K562 (cell line): ENCODE measurements at regions not wholly inside any gene's neighbourhood (a gene's known extent, or its start where the extent isn't known, plus 50 kb on each side); places are given as distances from the start of the nearest gene placed in this dataset.

Experiments
- ATAC-seq: fragments of 200-7000 bp; cut with Tn5 transposase; 3 replicates; pipeline ENCODE4 v1.9.1; 2020; ENCODE audit warnings: moderate library complexity
- BruUV-seq: library from RNA; stranded (reverse); fragments of 400-500 nt; replicated peaks from 2 replicates; lab custom pipeline; 2021; lab: Mats Ljungman, UMichigan
- CTCF ChIA-PET: fragments of 300-600 bp; formaldehyde crosslinking; extraction: SDS; loops from one replicate; lab custom pipeline; 2021; ENCODE audit warnings: low intra/inter-chr PET ratio; lab: Yijun Ruan, JAX
- POLR2A ChIA-PET: fragments of 300-600, 350-650 bp; sonication (Branson Sonifier 250); formaldehyde crosslinking; extraction: SDS; loops from one replicate; lab custom pipeline; 2021; ENCODE audit warnings: antibody characterized with exemption, inconsistent platforms; lab: Yijun Ruan, JAX
- DNase-seq, 4 experiments: peaks; one replicate each; pipeline versions ENCODE4 v3.0.0 to v3.0.0-alpha.2; 2011 to 2018; ENCODE audit warnings: low spot score in 3 of 4, mixed read lengths in 3 of 4; ENCODE audit errors: extremely low read depth in 1 of 4
- FAIRE-seq: peaks from 2 replicates; lab custom pipeline; 2011; peaks lifted over from hg19 to GRCh38; lab: Jason Lieb, UNC
- H2AFZ ChIP-seq: 2 replicates; pipeline ENCODE4 v1.6.0; 2011; ENCODE audit warnings: low read depth, low read length, control low read depth, inconsistent platforms
- H3K27ac ChIP-seq: fragments of 200-600 bp; 3 replicates; pipeline ENCODE4 v1.8.0; 2011; ENCODE audit warnings: low read depth, mild to moderate bottlenecking, control low read depth, inconsistent platforms, low read length, moderate library complexity, mixed read lengths; ENCODE audit errors: extremely low read depth
- H3K27me3 ChIP-seq, 2 experiments: fragments of 300-600 bp in 1 of 2; 2 replicates in 1 of 2; 3 replicates in 1 of 2; pipeline versions ENCODE4 v1.6.0 to v1.8.0; 2011; ENCODE audit warnings: inconsistent platforms in 2 of 2, low read length in 2 of 2, mild to moderate bottlenecking in 1 of 2, mixed read lengths in 1 of 2, moderate library complexity in 1 of 2; ENCODE audit not compliant: control insufficient read depth in 2 of 2, insufficient read depth in 2 of 2
- H3K36me3 ChIP-seq: fragments of 300-600 bp; 3 replicates; pipeline ENCODE4 v1.8.0; 2011; ENCODE audit warnings: mild to moderate bottlenecking, low read length, inconsistent platforms; ENCODE audit not compliant: control insufficient read depth, insufficient read depth
- H3K4me1 ChIP-seq, 2 experiments: fragments of 200-600 bp in 1 of 2; replicated peaks in 1 of 2; 2 replicates in 1 of 2; 3 replicates in 1 of 2; pipeline versions ENCODE4 v1.5.1 to v1.8.0; 2011; ENCODE audit warnings: inconsistent platforms in 2 of 2, low read length in 2 of 2, mild to moderate bottlenecking in 1 of 2, mixed read lengths in 1 of 2, moderate library complexity in 1 of 2; ENCODE audit not compliant: control insufficient read depth in 2 of 2, insufficient read depth in 2 of 2
- H3K4me2 ChIP-seq: 2 replicates; pipeline ENCODE4 v1.6.1; 2011; ENCODE audit warnings: low read length, control low read depth, inconsistent platforms, mixed read lengths; ENCODE audit not compliant: insufficient read depth
- H3K4me3 ChIP-seq: fragments of 200-600 bp; sonication (generic), shearing (Covaris generic); 2 replicates; pipeline ENCODE4 v1.5.1; 2016; ENCODE audit warnings: control low read depth, inconsistent platforms
- H3K79me2 ChIP-seq: fragments of 200-600 bp; 3 replicates; pipeline ENCODE4 v1.8.0; 2011; ENCODE audit warnings: low read length, inconsistent platforms; ENCODE audit not compliant: control insufficient read depth, insufficient read depth
- H3K9ac ChIP-seq, 2 experiments: 2 replicates each; pipeline versions ENCODE4 v1.6.0 to v1.6.1; 2011; ENCODE audit warnings: low read depth in 2 of 2, low read length in 2 of 2, control low read depth in 1 of 2, inconsistent platforms in 1 of 2, mild to moderate bottlenecking in 1 of 2, mixed read lengths in 1 of 2; ENCODE audit not compliant: insufficient read depth in 1 of 2
- H3K9me1 ChIP-seq: one replicate; pipeline ENCODE4 v1.6.0; 2011; ENCODE audit warnings: inconsistent platforms, mild to moderate bottlenecking, low read length, moderate library complexity; ENCODE audit not compliant: control insufficient read depth, insufficient read depth
- H3K9me3 ChIP-seq: replicated peaks from 2 replicates; pipeline ENCODE4 v1.5.1; 2011; ENCODE audit warnings: low read depth, low read length, inconsistent platforms; ENCODE audit not compliant: control insufficient read depth, insufficient read depth
- H4K20me1 ChIP-seq: replicated peaks from 2 replicates; pipeline ENCODE4 v1.6.1; 2011; ENCODE audit warnings: low read length, inconsistent platforms, mixed read lengths; ENCODE audit not compliant: control insufficient read depth, insufficient read depth
- ARID3A ChIP-seq: IDR thresholded peaks from 2 replicates; pipeline ENCODE4 v1.6.1; 2012; ENCODE audit warnings: low read depth, low read length, improper control_type of control experiment, borderline replicate concordance
- CTBP1 ChIP-seq: fragments of 450-650 bp; IDR thresholded peaks from 2 replicates; pipeline ENCODE4 v1.6.1; 2016; ENCODE audit warnings: borderline replicate concordance
- E2F3 ChIP-seq: fragments of 250-450 bp; sonication (Bioruptor Pico); IDR thresholded peaks from 2 replicates; pipeline ENCODE4 v1.4.0; 2020; ENCODE audit warnings: mild to moderate bottlenecking
- NFRKB ChIP-seq: fragments of 450-650 bp; IDR thresholded peaks from 2 replicates; pipeline ENCODE4 v1.6.1; 2016; ENCODE audit warnings: low read depth
- RBM39 ChIP-seq: fragments of 200-400 bp; formaldehyde crosslinking; optimal IDR thresholded peaks from 2 replicates; pipeline ENCODE3; 2018; ENCODE audit warnings: low read depth, low read length
- SAFB ChIP-seq: fragments of 200-400 bp; formaldehyde crosslinking; IDR thresholded peaks from 2 replicates; pipeline ENCODE4 v1.6.1; 2017; ENCODE audit warnings: low read depth, low read length, borderline replicate concordance
- SRSF9 ChIP-seq: fragments of 200-400 bp; formaldehyde crosslinking; IDR thresholded peaks from 2 replicates; pipeline ENCODE4 v1.6.1; 2017; ENCODE audit warnings: low read depth, low read length, borderline replicate concordance
- ZFP91 ChIP-seq: sonication (generic); formaldehyde crosslinking; IDR thresholded peaks from 2 replicates; pipeline ENCODE4 v1.8.0; 2022; ENCODE audit warnings: mild to moderate bottlenecking, missing genetic modification reagents
- ZNF518B ChIP-seq: fragments of 250-450 bp; sonication (Bioruptor Pico); IDR thresholded peaks from 2 replicates; pipeline ENCODE4 v1.5.0; 2021; ENCODE audit warnings: mild to moderate bottlenecking, moderate library complexity
- WGBS: fragments of 100-300 bp; shearing (Covaris generic); methylation state at CpG from one replicate; pipeline ENCODE4 v1.1.6; 2016; ENCODE audit warnings: low coverage, mixed read lengths; ENCODE audit not compliant: insufficient coverage; ENCODE audit errors: missing lambda C conversion rate; 5-methylcytosine and 5-hydroxymethylcytosine counted together
- in situ Hi-C: fragments of 300-500 bp; cut with MboI; formaldehyde crosslinking; loops from 4 replicates; pipeline ENCODE4 v1.15.0; 2018; ENCODE audit warnings: inconsistent platforms, mixed read lengths
- intact Hi-C: fragments of 100-400 bp; cut with micrococcal nuclease; formaldehyde crosslinking; loops from 2 replicates; pipeline ENCODE4 v1.14.2; 2022
- TF ChIP-seq, protein P1 (sequence below): sonication (generic); formaldehyde crosslinking; IDR thresholded peaks from 2 replicates; pipeline ENCODE4 v1.8.1; 2023; ENCODE audit warnings: mild to moderate bottlenecking, missing genetic modification reagents
- TF ChIP-seq, protein P2 (sequence below), 2 experiments: IDR thresholded peaks in 1 of 2; conservative IDR thresholded peaks in 1 of 2; 2 replicates each; pipeline ENCODE4 v1.6.1; 2016; ENCODE audit warnings: low read depth in 2 of 2, mild to moderate bottlenecking in 1 of 2, missing compliant biosample characterization in 1 of 2, missing genetic modification characterization in 1 of 2, moderate library complexity in 1 of 2

DNA sequence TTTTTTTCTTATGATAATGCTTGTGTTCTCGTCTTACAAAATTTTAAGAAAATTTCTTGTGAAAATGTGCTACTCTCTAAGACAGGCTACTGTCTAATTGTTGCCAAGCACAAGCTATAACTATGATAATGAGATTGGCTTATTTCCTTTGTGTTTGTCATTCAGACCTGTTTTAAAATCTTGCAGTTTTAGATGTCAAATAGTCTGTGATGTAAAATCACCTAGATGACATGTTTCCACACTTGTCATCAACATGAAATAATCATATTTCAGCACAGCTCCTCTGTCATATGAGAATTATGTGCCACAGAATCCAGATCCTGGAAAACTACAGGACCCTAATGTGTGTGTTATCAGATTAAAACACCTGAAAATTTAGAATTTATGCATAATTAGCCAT, 539.7 kb downstream of the USP25 start:
- Histone ChIP-seq H3K4me1 (no peaks in the 10 kb centered on the region), H3K4me2 (no peak overlapping the region), H2AFZ (no peak overlapping the region), H3K36me3 (no peaks in the 10 kb centered on the region), H4K20me1 (no peaks in the 10 kb centered on the region), H3K27ac (no peak overlapping the region), H3K9me3 (0 out of 2 replicates have a peak, but pooled peaks cover 2% of the 10 kb centered on the region), H3K9me1 (no peaks in the 10 kb centered on the region), H3K27me3 (no peaks in the 10 kb centered on the region), H3K9ac (no peak overlapping the region), H3K4me3 (no peak overlapping the region), H3K79me2 (no peaks in the 10 kb centered on the region)
- intact Hi-C loops (no loop called here), in situ Hi-C loops (no loop called here)
- 0% methylated on average over 1 of the region's 1 CpG for WGBS
- FAIRE-seq (no peak), ATAC-seq (no peak), DNase-seq (no peak)
- POLR2A ChIA-PET = no interaction called here
- CTCF ChIA-PET = no interaction called here
- BruUV-seq = no TSS peak
- no peak for TF ChIP-seq ARID3A
- TF ChIP-seq, protein P1, sequence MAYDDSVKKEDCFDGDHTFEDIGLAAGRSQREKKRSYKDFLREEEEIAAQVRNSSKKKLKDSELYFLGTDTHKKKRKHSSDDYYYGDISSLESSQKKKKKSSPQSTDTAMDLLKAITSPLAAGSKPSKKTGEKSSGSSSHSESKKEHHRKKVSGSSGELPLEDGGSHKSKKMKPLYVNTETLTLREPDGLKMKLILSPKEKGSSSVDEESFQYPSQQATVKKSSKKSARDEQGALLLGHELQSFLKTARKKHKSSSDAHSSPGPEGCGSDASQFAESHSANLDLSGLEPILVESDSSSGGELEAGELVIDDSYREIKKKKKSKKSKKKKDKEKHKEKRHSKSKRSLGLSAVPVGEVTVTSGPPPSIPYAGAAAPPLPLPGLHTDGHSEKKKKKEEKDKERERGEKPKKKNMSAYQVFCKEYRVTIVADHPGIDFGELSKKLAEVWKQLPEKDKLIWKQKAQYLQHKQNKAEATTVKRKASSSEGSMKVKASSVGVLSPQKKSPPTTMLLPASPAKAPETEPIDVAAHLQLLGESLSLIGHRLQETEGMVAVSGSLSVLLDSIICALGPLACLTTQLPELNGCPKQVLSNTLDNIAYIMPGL (CRISPR knock-in tag) = no peak
- no peak for TF ChIP-seq SRSF9
- TF ChIP-seq CTBP1 = no peak
- TF ChIP-seq SAFB = no peak
- TF ChIP-seq ZFP91 (CRISPR knock-in tag) = no peak
- TF ChIP-seq RBM39 = no peak
- TF ChIP-seq ZNF518B (CRISPR knock-in tag) = no peak
- TF ChIP-seq, protein P2, sequence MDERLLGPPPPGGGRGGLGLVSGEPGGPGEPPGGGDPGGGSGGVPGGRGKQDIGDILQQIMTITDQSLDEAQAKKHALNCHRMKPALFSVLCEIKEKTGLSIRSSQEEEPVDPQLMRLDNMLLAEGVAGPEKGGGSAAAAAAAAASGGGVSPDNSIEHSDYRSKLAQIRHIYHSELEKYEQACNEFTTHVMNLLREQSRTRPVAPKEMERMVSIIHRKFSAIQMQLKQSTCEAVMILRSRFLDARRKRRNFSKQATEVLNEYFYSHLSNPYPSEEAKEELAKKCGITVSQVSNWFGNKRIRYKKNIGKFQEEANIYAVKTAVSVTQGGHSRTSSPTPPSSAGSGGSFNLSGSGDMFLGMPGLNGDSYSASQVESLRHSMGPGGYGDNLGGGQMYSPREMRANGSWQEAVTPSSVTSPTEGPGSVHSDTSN (CRISPR knock-in tag; IDR thresholded peaks at IDR 0.05; ENCODE audit: low read depth) = no peak
- TF ChIP-seq, protein P2 (tag; conservative IDR thresholded peaks at IDR 0.05; ENCODE audit: low read depth) = no peak
- no peak for TF ChIP-seq E2F3
- TF ChIP-seq NFRKB = no peak
